GM12873 (cell line): ENCODE measurements at regions not wholly inside any gene's neighbourhood (a gene's known extent, or its start where the extent isn't known, plus 50 kb on each side); places are given as distances from the start of the nearest gene placed in this dataset.

Experiments
- CTCF ChIP-seq: IDR thresholded peaks from 2 replicates; pipeline ENCODE4 v1.5.1; 2012; ENCODE audit warnings: low read depth, mild to moderate bottlenecking, moderate library complexity, low read length, control low read depth; ENCODE audit not compliant: insufficient read depth; ENCODE audit errors: missing control alignments

DNA sequence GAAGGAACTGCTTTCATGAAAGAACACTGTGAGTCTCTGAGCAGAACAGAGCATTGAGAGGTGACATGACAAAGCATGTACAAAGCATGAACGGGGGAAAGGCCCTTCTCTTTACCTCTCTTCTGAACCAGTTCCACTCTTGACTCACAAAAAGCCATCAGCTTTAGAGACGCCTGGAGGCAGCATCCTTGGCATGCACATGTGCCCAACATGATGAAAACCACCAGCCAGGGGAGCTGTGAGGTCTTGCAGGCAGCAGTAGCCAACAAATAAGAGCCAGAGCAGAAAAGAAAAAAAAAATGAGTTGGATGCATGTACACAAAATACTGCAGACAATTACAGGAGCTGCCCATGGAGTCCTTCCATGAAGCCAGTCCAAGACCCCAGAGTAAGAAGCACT is 95.5 kb upstream of the AGAP1 start:
- TF ChIP-seq CTCF = no peak

- TF ChIP-seq CTCF = no peak
Observed at GRCh38 chr2:235399895-235400294, 93.9 kb upstream of the AGAP1 start.

- no peak for TF ChIP-seq CTCF
Observed at GRCh38 chr2:235402422-235402821, 91.4 kb upstream of the AGAP1 start.

DNA sequence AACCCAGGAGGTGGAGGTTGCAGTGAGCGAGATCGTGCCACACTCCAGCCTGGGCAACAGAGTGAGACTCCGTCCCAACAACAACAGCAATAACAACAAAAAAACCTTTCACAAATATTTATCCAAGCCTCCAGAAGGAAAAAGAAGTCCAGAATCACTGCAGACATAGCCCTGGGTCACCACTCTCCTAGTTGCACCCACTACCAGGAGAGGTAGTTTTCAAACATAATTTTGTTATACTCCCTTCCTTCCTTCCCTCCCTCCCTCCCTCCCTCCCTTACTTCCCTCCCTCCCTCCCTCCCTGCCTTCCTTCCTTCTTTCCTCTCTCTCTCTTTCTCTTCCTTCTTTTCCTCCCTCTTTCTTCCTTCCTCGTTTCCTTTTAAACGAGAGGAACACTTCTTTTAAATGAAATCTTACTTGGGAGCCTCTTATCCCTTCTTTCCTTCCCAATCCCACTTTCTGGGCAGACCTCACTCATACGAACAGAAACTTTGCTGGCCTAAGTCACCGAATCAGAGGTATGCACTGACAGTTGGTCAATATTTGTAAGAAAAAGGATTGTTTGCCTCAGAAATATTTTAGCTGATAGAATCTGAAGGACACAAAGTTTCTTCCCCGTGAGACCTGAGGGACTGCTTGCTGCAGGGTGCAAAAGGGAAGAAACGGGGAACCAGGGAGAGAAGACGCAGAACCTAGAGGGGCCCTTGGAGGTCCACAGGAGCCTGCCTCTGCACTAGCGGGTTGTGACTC is 88.1 kb upstream of the AGAP1 start:
- TF ChIP-seq CTCF = no peak

GRCh38 chr2:235406430-235406829 is 87.4 kb upstream of the AGAP1 start:
- no peak for TF ChIP-seq CTCF

DNA sequence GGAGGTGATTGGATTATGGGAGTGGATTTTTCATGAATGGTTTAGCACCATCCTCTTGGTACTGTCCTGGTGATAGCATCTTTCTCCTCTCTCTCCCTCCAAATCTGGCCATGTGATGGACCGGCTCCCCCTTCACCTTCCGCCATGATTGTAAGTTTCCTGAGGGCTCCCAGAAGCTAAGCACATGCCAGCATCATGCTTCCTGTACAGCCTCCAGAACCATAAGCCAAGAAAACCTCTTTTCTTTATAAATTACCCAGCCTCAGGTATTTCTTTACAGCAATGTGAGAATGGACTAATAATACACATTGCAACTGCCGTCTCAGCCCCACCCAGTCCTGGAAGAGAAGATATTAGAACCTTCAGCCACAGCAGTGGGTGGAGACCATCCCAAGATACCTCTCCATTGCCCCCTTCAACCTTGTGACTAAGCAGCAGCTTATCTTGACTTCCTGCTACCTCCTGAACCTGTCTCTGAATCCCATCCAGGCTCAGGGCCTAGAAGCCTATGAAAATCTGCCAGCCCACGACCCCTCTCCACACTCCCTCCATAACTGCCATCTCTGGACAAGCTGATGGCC is 81.8 kb upstream of the AGAP1 start:
- TF ChIP-seq CTCF = no peak

GRCh38 chr2:235413064-235413463 is 80.8 kb upstream of the AGAP1 start:
- no peak for TF ChIP-seq CTCF
